Liver (tissue), 8 donors: ENCODE measurements at regions not wholly inside any gene's neighbourhood (a gene's known extent, or its start where the extent isn't known, plus 50 kb on each side); places are given as distances from the start of the nearest gene placed in this dataset.

Source experiments
- DNase-seq: peaks from one replicate; pipeline ENCODE4 v3.0.0-alpha.2; 2017; ENCODE audit warnings: low spot score
- H3K27ac ChIP-seq, 2 donors: one replicate each; pipeline ENCODE4 v1.7.0; 2013; ENCODE audit warnings: inconsistent platforms in 2 of 2, low read length in 2 of 2, control low read depth in 1 of 2, low read depth in 1 of 2, mild to moderate bottlenecking in 1 of 2
- H3K27me3 ChIP-seq, 4 donors: one replicate each; pipeline versions ENCODE4 v1.6.1 to v1.7.0; 2013; ENCODE audit warnings: low read length in 3 of 4, inconsistent platforms in 1 of 4, mild to moderate bottlenecking in 1 of 4, moderate library complexity in 1 of 4; ENCODE audit not compliant: control insufficient read depth in 4 of 4, insufficient read depth in 4 of 4
- H3K36me3 ChIP-seq, 4 donors: one replicate each; pipeline versions ENCODE4 v1.6.1 to v1.7.0; 2013; ENCODE audit warnings: low read length in 3 of 4, mild to moderate bottlenecking in 3 of 4, low read depth in 1 of 4, moderate library complexity in 1 of 4; ENCODE audit not compliant: control insufficient read depth in 4 of 4, insufficient read depth in 3 of 4
- H3K4me1 ChIP-seq, 4 donors: one replicate each; pipeline versions ENCODE4 v1.6.1 to v1.7.0; 2013; ENCODE audit warnings: low read length in 3 of 4, mild to moderate bottlenecking in 3 of 4, moderate library complexity in 1 of 4; ENCODE audit not compliant: control insufficient read depth in 4 of 4, insufficient read depth in 4 of 4
- H3K4me3 ChIP-seq, 3 donors: one replicate each; pipeline versions ENCODE4 v1.6.1 to v1.7.0; 2013; ENCODE audit warnings: low read length in 3 of 3, control low read depth in 1 of 3, low read depth in 1 of 3, mild to moderate bottlenecking in 1 of 3
- H3K9ac ChIP-seq, 2 donors: one replicate each; pipeline ENCODE4 v1.7.0; 2013; ENCODE audit warnings: low read length in 2 of 2, mild to moderate bottlenecking in 2 of 2, moderate library complexity in 2 of 2, control low read depth in 1 of 2, low read depth in 1 of 2
- H3K9me3 ChIP-seq, 4 donors: one replicate each; pipeline versions ENCODE4 v1.6.1 to v1.7.0; 2013; ENCODE audit warnings: low read length in 3 of 4; ENCODE audit not compliant: control insufficient read depth in 4 of 4
- ATF3 ChIP-seq: IDR thresholded peaks from 2 replicates; pipeline ENCODE4 v1.6.1; 2016; ENCODE audit warnings: antibody characterized with exemption
- CTCF ChIP-seq: fragments of 150-350 bp; IDR thresholded peaks from 2 replicates; pipeline ENCODE4 v1.5.1; 2017; ENCODE audit warnings: improper control_type of control experiment, low read depth, low read length; ENCODE audit not compliant: missing input control
- EGR1 ChIP-seq, 2 donors: IDR thresholded peaks; 2 replicates each; pipeline ENCODE4 v1.6.1; 2016 to 2018; ENCODE audit warnings: antibody characterized with exemption in 2 of 2, low read depth in 2 of 2
- FOXA1 ChIP-seq: IDR thresholded peaks from 2 replicates; pipeline ENCODE4 v1.6.1; 2016; ENCODE audit warnings: antibody characterized with exemption
- FOXA2 ChIP-seq: IDR thresholded peaks from 2 replicates; pipeline ENCODE4 v1.6.1; 2016; ENCODE audit warnings: antibody characterized with exemption
- GABPA ChIP-seq, 2 donors: IDR thresholded peaks in 1 of 2; conservative IDR thresholded peaks in 1 of 2; 2 replicates each; pipeline ENCODE4 v1.6.1; 2016; ENCODE audit warnings: antibody characterized with exemption in 2 of 2, mild to moderate bottlenecking in 1 of 2, moderate library complexity in 1 of 2
- HNF4G ChIP-seq: IDR thresholded peaks from 2 replicates; pipeline ENCODE4 v1.6.1; 2016; ENCODE audit warnings: antibody characterized with exemption
- JUND ChIP-seq, 2 donors: IDR thresholded peaks; 2 replicates each; pipeline ENCODE4 v1.6.1; 2016; ENCODE audit warnings: antibody characterized with exemption in 2 of 2
- MAX ChIP-seq: IDR thresholded peaks from 2 replicates; pipeline ENCODE4 v1.6.1; 2016; ENCODE audit warnings: antibody characterized with exemption
- NR2F2 ChIP-seq: IDR thresholded peaks from 2 replicates; pipeline ENCODE4 v1.6.1; 2016; ENCODE audit warnings: antibody characterized with exemption
- RAD21 ChIP-seq, 2 donors: IDR thresholded peaks; 2 replicates each; pipeline ENCODE4 v1.6.1; 2016; ENCODE audit warnings: antibody characterized with exemption in 2 of 2, mild to moderate bottlenecking in 2 of 2
- REST ChIP-seq: IDR thresholded peaks from 2 replicates; pipeline ENCODE4 v1.6.1; 2016; ENCODE audit warnings: antibody characterized with exemption, mild to moderate bottlenecking
- SP1 ChIP-seq: IDR thresholded peaks from 2 replicates; pipeline ENCODE4 v1.6.1; 2018; ENCODE audit warnings: antibody characterized with exemption, mild to moderate bottlenecking
- TAF1 ChIP-seq: conservative IDR thresholded peaks from 2 replicates; pipeline ENCODE4 v1.6.1; 2016; ENCODE audit warnings: antibody characterized with exemption, mild to moderate bottlenecking
- YY1 ChIP-seq: IDR thresholded peaks from 2 replicates; pipeline ENCODE4 v1.6.1; 2016; ENCODE audit warnings: antibody characterized with exemption, mild to moderate bottlenecking
- ZBTB33 ChIP-seq: IDR thresholded peaks from 2 replicates; pipeline ENCODE4 v1.6.1; 2016; ENCODE audit warnings: antibody characterized with exemption
- WGBS: extraction: QIAGEN DNeasy Blood & Tissue Kit; methylation state at CpG from one replicate; pipeline ENCODE4 v1.1.7; 2013; 5-methylcytosine and 5-hydroxymethylcytosine counted together
- donor health status: healthy.
- donor health status: healthy.
- donor health status: healthy.
- donor health status: healthy.
- donor health status: healthy.

GRCh38 chr6:119821380-119821779 is 471.8 kb upstream of the MAN1A1 start:
- Histone ChIP-seq H3K27ac (no peak overlapping the region), H3K9ac (no peak overlapping the region), H3K27me3 (no peaks in the 10 kb centered on the region), H3K9me3 (no peaks in the 10 kb centered on the region), H3K4me1 (no peaks in the 10 kb centered on the region), H3K36me3 (no peaks in the 10 kb centered on the region), H3K4me3 (no peak overlapping the region)
- 69% methylated on average over 3 of the region's 3 CpGs for WGBS
- no peak for DNase-seq
- TF ChIP-seq EGR1 (IDR thresholded peaks at IDR 0.05; ENCODE audit: low read depth in 2 of 2), result no peak
- TF ChIP-seq SP1, result no peak
- no peak for TF ChIP-seq HNF4G
- TF ChIP-seq RAD21 (IDR thresholded peaks at IDR 0.05), result no peak
- no peak for TF ChIP-seq NR2F2
- no peak for TF ChIP-seq YY1
- TF ChIP-seq ATF3, result no peak
- TF ChIP-seq REST, result no peak
- TF ChIP-seq ZBTB33, result no peak
- no peak for TF ChIP-seq CTCF
- TF ChIP-seq MAX, result no peak

- Histone ChIP-seq H3K4me3 (no peak overlapping the region), H3K9me3 (no peaks in the 10 kb centered on the region), H3K36me3 (no peaks in the 10 kb centered on the region), H3K9ac (no peak overlapping the region), H3K27me3 (no peaks in the 10 kb centered on the region), H3K27ac (no peak overlapping the region), H3K4me1 (no peaks in the 10 kb centered on the region)
- TF ChIP-seq SP1 (no peak), GABPA (IDR thresholded peaks at IDR 0.05 in 1 of 2, conservative IDR thresholded peaks at IDR 0.05 in 1 of 2) (no peak), FOXA1 (no peak), NR2F2 (no peak), MAX (no peak), FOXA2 (no peak), HNF4G (no peak), TAF1 (no peak), JUND (IDR thresholded peaks at IDR 0.05) (no peak), RAD21 (IDR thresholded peaks at IDR 0.05) (no peak)
- DNase-seq, result no peak
Measured at GRCh38 chr6:119818876-119819275, 469.3 kb upstream of the MAN1A1 start.
